Activated CD4-positive, alpha-beta T cell treated with anti-CD3 and anti-CD28 coated beads for 1 hour (primary cell): ENCODE measurements at regions not wholly inside any gene's neighbourhood (a gene's known extent, or its start where the extent isn't known, plus 50 kb on each side); places are given as distances from the start of the nearest gene placed in this dataset.

ENCODE experiments used
- DNase-seq: peaks from one replicate; pipeline ENCODE4 v3.0.0-alpha.2; 2020

GRCh38 chr17:51496378-51496777, 236.0 kb downstream of the UTP18 start:
- DNase-seq: no peak

- DNase-seq: no peak
These were observed 239.6 kb downstream of the UTP18 start for GRCh38 chr17:51499897-51500296.

GRCh38 chr17:51500454-51500853, 240.1 kb downstream of the UTP18 start:
- no peak for DNase-seq

GRCh38 chr17:51505450-51505849, 245.1 kb downstream of the UTP18 start:
- no peak for DNase-seq

- DNase-seq: no peak
These were observed 247.1 kb downstream of the UTP18 start for GRCh38 chr17:51507444-51507843.

- DNase-seq: no peak
These were observed 247.7 kb downstream of the UTP18 start for GRCh38 chr17:51508048-51508447.

- no peak for DNase-seq
These were observed 250.6 kb downstream of the UTP18 start for GRCh38 chr17:51510940-51511339.

- no peak for DNase-seq
These were observed 252.0 kb downstream of the UTP18 start for GRCh38 chr17:51512220-51512907.

GRCh38 chr17:51516924-51517323, 256.6 kb downstream of the UTP18 start:
- DNase-seq: no peak

GRCh38 chr17:51524524-51524923, 264.2 kb downstream of the UTP18 start:
- DNase-seq: no peak

GRCh38 chr17:51526507-51526906, 266.2 kb downstream of the UTP18 start:
- DNase-seq: no peak

GRCh38 chr17:51527225-51527982, 267.1 kb downstream of the UTP18 start:
- no peak for DNase-seq

- no peak for DNase-seq
These were observed 267.8 kb downstream of the UTP18 start for GRCh38 chr17:51528111-51528510.

GRCh38 chr17:51533219-51533618, 272.9 kb downstream of the UTP18 start:
- no peak for DNase-seq

- DNase-seq: no peak
These were observed 273.5 kb downstream of the UTP18 start for GRCh38 chr17:51533821-51534220.

GRCh38 chr17:51536627-51537026, 276.3 kb downstream of the UTP18 start:
- DNase-seq: no peak

- no peak for DNase-seq
These were observed 277.7 kb downstream of the UTP18 start for GRCh38 chr17:51537996-51538550.

- DNase-seq: no peak
These were observed 279.8 kb downstream of the UTP18 start for GRCh38 chr17:51540151-51540550.

GRCh38 chr17:51541215-51541614, 280.9 kb downstream of the UTP18 start:
- DNase-seq: no peak

- DNase-seq: no peak
These were observed 285.8 kb downstream of the UTP18 start for GRCh38 chr17:51546114-51546513.

- DNase-seq: no peak
These were observed 287.8 kb downstream of the UTP18 start for GRCh38 chr17:51548125-51548524.

GRCh38 chr17:51555153-51555552, 294.8 kb downstream of the UTP18 start:
- DNase-seq: no peak

GRCh38 chr17:51559778-51560177, 299.4 kb downstream of the UTP18 start:
- DNase-seq: no peak

- no peak for DNase-seq
These were observed 300.1 kb downstream of the UTP18 start for GRCh38 chr17:51560398-51560797.
